Left ventricle myocardium inferior (tissue), 1 donor: ENCODE measurements at regions not wholly inside any gene's neighbourhood (a gene's known extent, or its start where the extent isn't known, plus 50 kb on each side); places are given as distances from the start of the nearest gene placed in this dataset.

Experiments used
- DNase-seq: peaks from one replicate; pipeline ENCODE4 v3.0.0-alpha.2; 2020
- H3K27ac ChIP-seq: fragments of 200-600 bp; replicated peaks from 2 replicates; pipeline ENCODE4 v1.8.0; 2021
- H3K27me3 ChIP-seq: fragments of 200-600 bp; 2 replicates; pipeline ENCODE4 v1.8.0; 2021; ENCODE audit warnings: low read depth
- H3K36me3 ChIP-seq: fragments of 200-600 bp; 2 replicates; pipeline ENCODE4 v1.8.0; 2021
- H3K4me1 ChIP-seq: fragments of 200-600 bp; 2 replicates; pipeline ENCODE4 v1.8.0; 2021
- H3K4me3 ChIP-seq: fragments of 200-600 bp; 2 replicates; pipeline ENCODE4 v1.8.0; 2021; ENCODE audit warnings: mild to moderate bottlenecking, moderate library complexity
- H3K9me3 ChIP-seq: fragments of 200-600 bp; replicated peaks from 2 replicates; pipeline ENCODE4 v1.8.0; 2021
- CTCF ChIP-seq: fragments of 200-600 bp; IDR thresholded peaks from 2 replicates; pipeline ENCODE4 v1.8.0; 2021; ENCODE audit warnings: antibody characterized with exemption, mild to moderate bottlenecking, borderline replicate concordance
- intact Hi-C: fragments of 100-400 bp; cut with micrococcal nuclease; formaldehyde crosslinking; loops from one replicate; pipeline ENCODE4 v1.11.0; 2022
- donor health status: DM: no; HTN: yes; CAD: no; lungs with severe emphysema.

DNA sequence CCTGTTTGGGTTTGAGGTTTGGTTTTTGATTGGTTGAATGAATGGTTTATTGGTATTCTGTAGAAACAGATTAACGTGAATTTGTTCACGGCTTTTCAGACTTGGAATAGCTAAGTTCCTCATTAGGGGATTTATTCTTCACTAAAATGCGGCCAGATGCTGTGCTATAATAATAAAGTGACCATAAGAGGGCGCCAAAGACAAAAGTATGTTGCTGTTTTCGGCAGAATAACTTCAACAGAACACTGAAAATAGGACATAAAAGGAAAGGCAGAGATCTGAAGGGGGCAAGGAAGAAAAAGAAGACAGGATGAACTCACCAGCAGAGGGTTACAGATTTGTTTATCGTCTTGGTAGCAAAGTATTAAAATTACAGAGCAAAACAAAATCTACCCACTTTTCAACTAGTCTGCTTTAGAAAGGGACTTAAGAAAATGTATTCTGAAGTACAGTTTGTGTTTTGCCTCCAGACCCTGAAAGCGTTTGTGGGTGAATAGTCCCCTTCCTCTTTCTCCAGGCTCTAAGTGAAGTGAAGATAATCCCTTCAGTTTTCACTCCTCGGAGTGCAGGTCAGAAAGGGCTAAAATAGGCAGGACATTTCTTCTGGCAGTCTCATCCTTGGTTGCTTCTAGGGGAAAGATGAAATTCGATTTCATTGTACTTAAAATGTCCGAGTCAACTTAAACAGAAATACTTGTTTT is 147.6 kb downstream of the IL20RB start:
- intact Hi-C loops = loop anchor here (10.0 kb wide), 2 partner anchors 839 to 949 kb away; no protein-coding TSS in a partner anchor
- peak; percentile 74 for TF ChIP-seq CTCF
- Histone ChIP-seq H3K27me3 (peaks cover 47% of the 10 kb centered on the region), H3K27ac (no peak overlapping the region), H3K4me3 (no peak overlapping the region), H3K9me3 (peaks cover 3% of the 10 kb centered on the region), H3K36me3 (no peaks in the 10 kb centered on the region), H3K4me1 (peaks cover 9% of the 10 kb centered on the region)
- DNase-seq = no peak

DNA sequence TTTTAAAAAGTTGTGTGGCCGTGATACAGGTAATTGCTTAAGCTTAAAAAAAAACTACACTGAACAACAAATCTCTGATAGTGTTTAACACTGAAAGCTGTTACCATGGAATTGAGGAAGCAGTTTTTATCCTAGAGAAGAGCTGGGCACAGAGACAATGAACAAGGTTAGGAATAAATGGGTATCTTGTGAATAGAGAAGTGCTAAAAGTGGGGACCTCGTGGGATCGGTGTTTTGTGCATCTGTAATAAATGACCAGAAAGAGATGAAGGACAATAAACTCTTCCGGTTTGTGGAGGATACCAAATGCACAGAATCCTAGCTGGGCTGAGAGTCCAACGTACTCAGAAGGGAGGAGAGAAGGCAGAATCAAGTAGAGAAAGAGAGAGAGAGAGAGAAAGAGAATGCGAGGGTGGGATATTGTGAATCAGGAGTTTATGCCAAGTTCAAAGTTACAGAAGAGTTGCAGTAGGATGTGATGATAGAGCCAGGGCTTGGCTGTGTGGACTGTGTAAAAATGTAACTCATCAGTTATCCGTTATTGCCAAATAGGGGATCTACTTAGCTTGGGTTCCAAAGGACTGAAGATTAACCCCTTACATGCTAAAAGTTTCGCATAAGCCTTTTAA is 148.9 kb downstream of the IL20RB start:
- intact Hi-C loops = loop anchor here (10.0 kb wide), 2 partner anchors 838 to 948 kb away; no protein-coding TSS in a partner anchor
- Histone ChIP-seq H3K4me1 (peaks cover 9% of the 10 kb centered on the region), H3K27me3 (peaks cover 47% of the 10 kb centered on the region), H3K27ac (no peak overlapping the region), H3K9me3 (no peaks in the 10 kb centered on the region), H3K4me3 (no peak overlapping the region), H3K36me3 (no peaks in the 10 kb centered on the region)
- no peak for TF ChIP-seq CTCF
- DNase-seq = no peak

DNA sequence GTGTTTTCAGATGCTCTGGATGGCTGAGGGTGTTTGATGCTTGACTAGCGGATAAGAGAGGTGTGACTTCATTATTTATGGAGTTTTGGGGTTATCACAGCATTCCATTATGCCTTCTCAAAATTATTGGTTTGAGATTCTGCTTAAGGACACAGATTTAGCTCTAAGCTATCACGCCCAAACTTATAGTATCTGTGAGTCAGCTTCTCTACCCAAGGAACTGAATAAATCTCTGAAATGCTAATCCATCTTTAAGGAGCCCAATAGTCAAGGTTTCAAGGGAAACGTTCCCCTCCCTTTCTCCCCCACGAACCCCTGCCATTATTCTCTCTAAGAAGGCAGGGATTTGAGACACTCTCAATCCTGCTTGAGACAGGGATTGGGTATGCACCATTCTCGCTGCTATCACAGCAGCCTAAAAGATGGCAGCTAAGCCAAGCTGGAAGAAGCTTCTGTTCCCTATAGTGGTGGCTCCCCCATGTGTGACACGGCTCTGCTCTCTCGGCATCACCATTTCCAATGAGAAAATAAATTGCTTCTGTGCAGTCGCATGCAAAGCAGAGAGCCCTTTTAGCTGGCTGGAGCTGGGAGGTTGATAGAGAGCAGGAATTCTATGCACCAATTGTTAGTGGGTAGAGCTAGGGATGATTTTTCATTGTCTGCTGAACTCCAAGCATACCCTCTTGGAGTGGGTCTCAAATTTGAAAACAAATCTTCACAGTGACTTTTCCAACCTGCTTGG is 151.1 kb downstream of the IL20RB start:
- intact Hi-C loops = loop anchor here (10.0 kb wide), 2 partner anchors 836 to 946 kb away; no protein-coding TSS in a partner anchor

DNA sequence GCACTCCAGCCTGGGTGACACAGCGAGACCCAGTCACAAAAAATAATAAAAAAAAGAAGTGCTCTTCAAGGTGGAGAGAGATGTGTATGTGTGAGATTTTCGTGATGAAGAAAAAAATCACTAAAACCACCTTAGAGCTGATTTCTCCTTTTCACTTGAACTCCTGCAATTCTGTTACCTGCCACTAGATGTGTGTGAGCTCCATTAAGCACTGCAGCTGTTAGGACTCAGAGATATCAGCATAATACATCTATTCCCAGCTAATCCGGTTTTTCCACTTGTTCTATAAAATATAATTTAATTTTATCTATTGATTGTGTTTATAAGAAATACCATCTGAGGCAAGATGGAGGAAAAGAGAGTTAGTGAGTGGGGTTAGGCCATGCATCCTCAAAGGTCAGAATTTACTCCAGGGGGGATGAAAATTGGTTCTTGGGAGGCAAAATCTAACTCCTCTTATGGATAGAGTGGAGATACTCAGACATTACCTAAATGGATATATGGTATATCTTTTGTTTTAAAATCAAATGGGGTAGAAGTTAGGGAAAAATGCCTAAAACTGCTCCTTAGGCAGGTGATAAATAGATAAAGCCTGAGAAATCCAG is 152.7 kb downstream of the IL20RB start:
- Histone ChIP-seq H3K27ac (no peak overlapping the region), H3K4me3 (no peak overlapping the region), H3K27me3 (peaks cover 47% of the 10 kb centered on the region), H3K9me3 (no peaks in the 10 kb centered on the region), H3K36me3 (no peaks in the 10 kb centered on the region), H3K4me1 (peaks cover 2% of the 10 kb centered on the region)
- DNase-seq = no peak
- intact Hi-C loops = no loop called here
- TF ChIP-seq CTCF = peak; percentile 80

More for the DNA sequence above, 151.1 kb downstream of the IL20RB start:
- Histone ChIP-seq H3K27ac (no peak overlapping the region), H3K9me3 (no peaks in the 10 kb centered on the region), H3K4me3 (no peak overlapping the region), H3K4me1 (peaks cover 9% of the 10 kb centered on the region), H3K36me3 (no peaks in the 10 kb centered on the region), H3K27me3 (peaks cover 47% of the 10 kb centered on the region)
- no peak for TF ChIP-seq CTCF
- DNase-seq = no peak

DNA sequence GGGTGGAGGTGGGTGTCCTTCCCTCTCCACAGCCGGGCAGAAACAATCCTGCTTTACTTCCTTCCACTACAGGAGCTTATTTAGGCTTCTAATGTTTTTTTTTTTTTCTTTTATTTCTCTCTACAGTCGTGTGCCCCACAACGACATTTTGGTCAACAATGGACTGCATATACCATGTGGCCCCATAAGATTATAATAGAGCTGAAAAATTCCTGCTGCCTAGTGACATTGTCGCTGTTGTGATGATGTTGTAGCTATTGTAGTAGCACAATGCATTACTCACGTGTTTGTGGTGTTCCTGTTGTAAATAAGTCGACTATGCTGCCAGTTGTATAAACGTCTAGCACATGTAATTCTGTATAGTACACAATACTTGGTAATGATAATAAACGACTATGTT is 153.7 kb downstream of the IL20RB start:
- Histone ChIP-seq H3K27ac (no peak overlapping the region), H3K4me1 (no peaks in the 10 kb centered on the region), H3K9me3 (no peaks in the 10 kb centered on the region), H3K4me3 (no peak overlapping the region), H3K36me3 (no peaks in the 10 kb centered on the region), H3K27me3 (peaks cover 38% of the 10 kb centered on the region)
- intact Hi-C loops = no loop called here
- DNase-seq = no peak
- TF ChIP-seq CTCF = no peak
